SK-N-SH (cell line): ENCODE measurements at regions not wholly inside any gene's neighbourhood (a gene's known extent, or its start where the extent isn't known, plus 50 kb on each side); places are given as distances from the start of the nearest gene placed in this dataset.

ENCODE experiments used
- CTCF ChIP-seq: fragments of 200-600 bp; sonication (generic); IDR thresholded peaks from 2 replicates; pipeline ENCODE4 v1.6.1; 2017; ENCODE audit warnings: antibody characterized with exemption, mild to moderate bottlenecking, moderate library complexity
- MEF2A ChIP-seq: IDR thresholded peaks from 2 replicates; pipeline ENCODE4 v1.4.0; 2012; ENCODE audit warnings: low read depth, borderline replicate concordance
- POLR2AphosphoS5 ChIP-seq: IDR thresholded peaks from 2 replicates; pipeline ENCODE4 v1.6.1; 2012; ENCODE audit warnings: low read depth, low read length
- REST ChIP-seq: IDR thresholded peaks from 2 replicates; pipeline ENCODE4 v1.6.1; 2012; ENCODE audit warnings: mild to moderate bottlenecking, low read depth, low read length, moderate library complexity
- SMC3 ChIP-seq: IDR thresholded peaks from 2 replicates; pipeline ENCODE4 v1.6.1; 2012; ENCODE audit warnings: low read depth, low read length, improper control_type of control experiment

GRCh38 chr10:4183761-4184261 is 398.8 kb upstream of the KLF6 start:
- TF ChIP-seq MEF2A (no peak), CTCF (no peak), POLR2AphosphoS5 (no peak), REST (no peak), SMC3 (no peak)
